Ovary (tissue), 3 donors: ENCODE measurements at regions not wholly inside any gene's neighbourhood (a gene's known extent, or its start where the extent isn't known, plus 50 kb on each side); places are given as distances from the start of the nearest gene placed in this dataset.

Experiments used
- CTCF ChIP-seq, 3 donors: fragments of 450-650 bp in 2 of 3; fragments of 200-600 bp in 1 of 3; IDR thresholded peaks; one replicate each; pipeline versions ENCODE4 v1.5.1 to v1.8.0; 2016 to 2022; ENCODE audit warnings: antibody characterized with exemption in 3 of 3, mild to moderate bottlenecking in 1 of 3
- POLR2A ChIP-seq: fragments of 450-650 bp; IDR thresholded peaks from one replicate; pipeline ENCODE4 v1.6.1; 2017; ENCODE audit warnings: antibody characterized with exemption, mild to moderate bottlenecking, moderate library complexity
- donor health status: DM: no; HTN: no; CAD: no.

GRCh38 chr11:128089962-128090361, 497.4 kb downstream of the ETS1 start:
- TF ChIP-seq CTCF (IDR thresholded peaks at IDR 0.05) (no peak), POLR2A (no peak)
